ENCODE measurements at regions not wholly inside any gene's neighbourhood (a gene's known extent, or its start where the extent isn't known, plus 50 kb on each side); places are given as distances from the start of the nearest gene placed in this dataset.

DNA sequence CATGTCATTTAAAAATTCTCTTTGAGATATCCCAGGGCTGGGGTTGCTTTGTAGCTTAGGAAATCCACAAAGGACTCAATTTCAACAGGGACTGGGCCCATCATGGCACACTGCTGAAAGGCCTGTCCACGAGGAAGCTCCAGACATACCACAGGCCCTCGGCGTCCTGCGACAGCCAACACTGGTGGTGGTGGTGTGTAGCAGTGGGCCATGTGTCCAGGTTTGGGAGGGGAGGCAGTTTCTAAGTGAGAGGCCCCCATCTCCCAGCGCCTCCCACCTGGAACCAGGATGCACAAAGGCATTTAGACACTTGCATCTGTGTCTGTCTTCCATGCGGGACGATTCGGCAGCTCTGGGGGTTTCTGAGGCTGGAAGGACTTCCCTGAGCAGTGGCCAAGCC is 65.2 kb upstream of the ZNF423 start:
- no peak overlapping the region for H3K27ac ChIP-seq
- H3K79me2 ChIP-seq (ENCODE audit: insufficient read depth, low read depth), result no peaks in the 10 kb centered on the region
- TF ChIP-seq, protein P1, sequence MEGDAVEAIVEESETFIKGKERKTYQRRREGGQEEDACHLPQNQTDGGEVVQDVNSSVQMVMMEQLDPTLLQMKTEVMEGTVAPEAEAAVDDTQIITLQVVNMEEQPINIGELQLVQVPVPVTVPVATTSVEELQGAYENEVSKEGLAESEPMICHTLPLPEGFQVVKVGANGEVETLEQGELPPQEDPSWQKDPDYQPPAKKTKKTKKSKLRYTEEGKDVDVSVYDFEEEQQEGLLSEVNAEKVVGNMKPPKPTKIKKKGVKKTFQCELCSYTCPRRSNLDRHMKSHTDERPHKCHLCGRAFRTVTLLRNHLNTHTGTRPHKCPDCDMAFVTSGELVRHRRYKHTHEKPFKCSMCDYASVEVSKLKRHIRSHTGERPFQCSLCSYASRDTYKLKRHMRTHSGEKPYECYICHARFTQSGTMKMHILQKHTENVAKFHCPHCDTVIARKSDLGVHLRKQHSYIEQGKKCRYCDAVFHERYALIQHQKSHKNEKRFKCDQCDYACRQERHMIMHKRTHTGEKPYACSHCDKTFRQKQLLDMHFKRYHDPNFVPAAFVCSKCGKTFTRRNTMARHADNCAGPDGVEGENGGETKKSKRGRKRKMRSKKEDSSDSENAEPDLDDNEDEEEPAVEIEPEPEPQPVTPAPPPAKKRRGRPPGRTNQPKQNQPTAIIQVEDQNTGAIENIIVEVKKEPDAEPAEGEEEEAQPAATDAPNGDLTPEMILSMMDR (conservative IDR thresholded peaks at IDR 0.05; ENCODE audit: low read depth, low read length), result no peak
- H2AFZ ChIP-seq (ENCODE audit: low read depth), result no peak overlapping the region
- H3K36me3 ChIP-seq (ENCODE audit: insufficient read depth), result no peaks in the 10 kb centered on the region
- H3K27me3 ChIP-seq (ENCODE audit: insufficient read depth, low read depth), result no peaks in the 10 kb centered on the region
- H3K9ac ChIP-seq, result no peak overlapping the region
- H4K20me1 ChIP-seq (ENCODE audit: insufficient read depth), result no peaks in the 10 kb centered on the region
- H3K4me1 ChIP-seq (ENCODE audit: low read depth, poor library complexity, severe bottlenecking), result no peaks in the 10 kb centered on the region
- no peak overlapping the region for H3K4me2 ChIP-seq
- no peak overlapping the region for H3K4me3 ChIP-seq (IDR thresholded peaks at IDR 0.05; ENCODE audit: insufficient read depth, low read depth, low read length)

DNA sequence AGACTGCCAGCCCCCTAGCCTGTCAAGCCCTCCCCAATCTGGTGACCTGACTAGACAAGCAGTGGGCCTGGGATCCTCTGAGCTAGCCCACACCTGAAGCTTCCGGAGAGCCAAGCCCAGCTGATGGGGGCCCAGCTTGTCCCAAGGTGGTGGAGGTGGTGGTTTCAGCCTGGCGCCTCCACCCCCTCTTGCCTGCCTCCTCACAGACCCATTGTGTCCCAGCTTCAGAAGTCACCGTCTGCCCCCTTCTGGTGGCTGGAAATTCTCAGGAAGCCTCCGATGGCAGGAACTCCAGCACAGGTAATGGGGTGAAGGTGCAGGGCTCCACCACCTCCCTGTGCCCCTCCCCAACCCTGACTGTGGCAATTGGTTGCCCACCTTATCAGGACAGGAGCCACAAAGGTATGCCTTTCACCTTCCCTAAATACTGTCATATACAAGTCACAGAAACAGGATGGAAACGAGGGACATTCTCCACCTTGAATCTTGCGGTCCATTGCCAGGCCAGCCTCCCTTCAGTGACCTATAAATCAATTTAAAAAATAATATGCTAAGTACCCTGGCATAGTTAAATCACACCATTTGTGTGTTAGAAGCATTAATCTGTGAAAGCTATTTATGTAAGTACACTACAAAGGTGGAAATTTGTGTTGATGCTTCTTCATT is 66.0 kb upstream of the ZNF423 start:
- Histone ChIP-seq H3K79me2 (ENCODE audit: insufficient read depth, low read depth) (no peaks in the 10 kb centered on the region), H3K4me2 (no peak overlapping the region), H3K27me3 (ENCODE audit: insufficient read depth, low read depth) (no peaks in the 10 kb centered on the region), H3K36me3 (ENCODE audit: insufficient read depth) (no peaks in the 10 kb centered on the region), H3K27ac (no peak overlapping the region), H3K9ac (no peak overlapping the region), H4K20me1 (ENCODE audit: insufficient read depth) (no peaks in the 10 kb centered on the region), H3K4me1 (ENCODE audit: low read depth, poor library complexity, severe bottlenecking) (no peaks in the 10 kb centered on the region), H3K4me3 (IDR thresholded peaks at IDR 0.05; ENCODE audit: insufficient read depth, low read depth, low read length) (no peak overlapping the region), H2AFZ (ENCODE audit: low read depth) (no peak overlapping the region)
- TF ChIP-seq, protein P1 (conservative IDR thresholded peaks at IDR 0.05; ENCODE audit: low read depth, low read length), result peak; percentile 70

DNA sequence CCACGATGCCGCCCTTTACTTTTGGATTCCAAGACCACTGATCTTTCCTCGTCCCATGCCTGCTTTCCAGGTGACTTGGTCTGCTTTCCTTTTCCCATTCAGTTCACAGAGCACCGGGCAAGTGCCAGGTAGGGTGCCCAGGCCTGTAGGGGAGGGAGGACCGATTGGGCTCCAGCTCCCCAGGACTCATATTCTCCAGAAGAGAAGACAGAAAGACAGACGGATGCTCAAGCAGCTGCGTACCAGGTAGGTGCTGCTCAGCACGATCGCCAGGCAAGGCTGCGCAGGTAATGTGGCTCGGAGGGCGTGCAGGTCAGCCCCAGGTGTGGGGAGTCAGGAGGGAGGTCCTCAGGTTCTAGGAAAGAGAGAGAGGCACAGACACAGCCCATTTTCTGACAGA is 67.5 kb upstream of the ZNF423 start:
- Histone ChIP-seq H4K20me1 (ENCODE audit: insufficient read depth) (no peaks in the 10 kb centered on the region), H2AFZ (ENCODE audit: low read depth) (no peak overlapping the region), H3K79me2 (ENCODE audit: insufficient read depth, low read depth) (no peaks in the 10 kb centered on the region), H3K4me3 (IDR thresholded peaks at IDR 0.05; ENCODE audit: insufficient read depth, low read depth, low read length) (no peak overlapping the region), H3K27me3 (ENCODE audit: insufficient read depth, low read depth) (no peaks in the 10 kb centered on the region), H3K27ac (no peak overlapping the region), H3K9ac (no peak overlapping the region), H3K4me2 (no peak overlapping the region), H3K4me1 (ENCODE audit: low read depth, poor library complexity, severe bottlenecking) (no peaks in the 10 kb centered on the region), H3K36me3 (ENCODE audit: insufficient read depth) (no peaks in the 10 kb centered on the region)
- TF ChIP-seq, protein P1 (conservative IDR thresholded peaks at IDR 0.05; ENCODE audit: low read depth, low read length), result no peak

DNA sequence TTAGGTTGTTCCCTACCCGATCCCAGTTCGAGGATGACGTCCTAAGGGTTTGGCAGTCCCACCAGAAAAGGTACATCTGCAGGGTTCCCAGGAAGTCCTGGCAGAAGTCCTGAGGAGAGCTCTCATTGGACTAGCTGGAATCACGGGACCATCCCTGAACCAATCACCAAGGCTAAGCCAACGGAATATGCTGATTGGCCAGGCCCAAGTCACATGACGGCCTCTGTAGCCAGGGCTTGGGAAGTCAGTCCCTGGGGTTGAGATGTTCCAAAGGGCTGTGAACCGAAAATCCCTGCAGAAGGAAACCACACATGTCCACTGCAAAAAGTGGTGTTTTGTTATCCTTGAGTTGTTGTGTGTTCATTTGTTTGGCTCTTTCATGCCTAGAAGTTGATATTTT is 68.2 kb upstream of the ZNF423 start:
- no peaks in the 10 kb centered on the region for H3K79me2 ChIP-seq (ENCODE audit: insufficient read depth, low read depth)
- no peaks in the 10 kb centered on the region for H3K27me3 ChIP-seq (ENCODE audit: insufficient read depth, low read depth)
- H3K27ac ChIP-seq, result no peak overlapping the region
- H3K4me3 ChIP-seq (IDR thresholded peaks at IDR 0.05; ENCODE audit: insufficient read depth, low read depth, low read length), result no peak overlapping the region
- no peak overlapping the region for H3K4me2 ChIP-seq
- H2AFZ ChIP-seq (ENCODE audit: low read depth), result no peak overlapping the region
- TF ChIP-seq, protein P1 (conservative IDR thresholded peaks at IDR 0.05; ENCODE audit: low read depth, low read length), result no peak
- H3K9ac ChIP-seq, result no peak overlapping the region
- H3K4me1 ChIP-seq (ENCODE audit: low read depth, poor library complexity, severe bottlenecking), result no peaks in the 10 kb centered on the region
- H3K36me3 ChIP-seq (ENCODE audit: insufficient read depth), result no peaks in the 10 kb centered on the region
- no peaks in the 10 kb centered on the region for H4K20me1 ChIP-seq (ENCODE audit: insufficient read depth)

Data from KMS-11 (cell line).